GM19023 (cell line): ENCODE measurements at regions not wholly inside any gene's neighbourhood (a gene's known extent, or its start where the extent isn't known, plus 50 kb on each side); places are given as distances from the start of the nearest gene placed in this dataset.

ENCODE experiments used
- ATAC-seq: cut with Tn5 transposase; IDR thresholded peaks from one replicate; pipeline ENCODE4 v1.9.1; 2021; ENCODE audit warnings: mild to moderate bottlenecking, moderate library complexity; ENCODE audit not compliant: unreplicated experiment

DNA sequence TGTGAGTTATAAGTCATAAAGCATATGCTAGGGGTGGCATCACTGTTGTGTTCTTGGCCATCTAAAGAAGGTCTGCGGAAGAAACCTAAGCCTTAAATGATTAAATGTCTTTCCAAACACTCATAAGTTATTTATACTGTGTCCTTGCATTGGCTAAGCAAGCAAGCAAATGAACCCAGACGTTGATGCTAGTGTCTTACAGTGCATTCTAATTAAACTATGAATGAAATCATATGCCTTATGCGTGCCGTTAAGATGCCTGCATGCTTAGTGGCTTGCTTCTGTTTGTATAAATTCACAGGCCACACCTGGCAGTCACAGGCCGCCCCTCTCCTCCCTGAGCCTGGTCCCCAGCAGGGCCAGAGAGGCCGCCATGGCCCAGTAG is 49.9 kb downstream of the RIN2 start:
- no peak for ATAC-seq

- ATAC-seq: no peak
Observed at GRCh38 chr20:19808498-19808897, 50.4 kb downstream of the RIN2 start.

- no peak for ATAC-seq
Observed at GRCh38 chr20:19809505-19809904, 51.4 kb downstream of the RIN2 start.

DNA sequence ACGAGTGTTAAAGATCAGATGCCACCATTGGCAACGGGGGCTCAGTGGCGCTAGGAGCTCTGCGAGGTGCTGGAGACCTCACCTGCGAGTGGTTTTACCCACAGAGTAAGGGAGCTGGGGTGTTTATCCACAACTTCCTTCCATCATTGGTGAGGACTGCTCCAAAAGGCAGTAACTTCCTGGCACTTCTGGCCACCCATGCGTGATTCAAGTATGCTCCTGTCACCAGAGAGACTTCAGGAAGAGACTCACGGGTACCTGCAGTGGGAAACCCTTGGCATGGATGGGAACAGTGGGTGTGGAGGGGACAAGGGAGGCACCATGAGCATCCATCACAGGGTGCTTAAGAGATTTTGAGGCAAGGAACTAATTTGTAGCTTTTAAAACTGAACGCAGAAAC is 53.2 kb downstream of the RIN2 start:
- no peak for ATAC-seq

- no peak for ATAC-seq
Observed at GRCh38 chr20:19812056-19812455, 54.0 kb downstream of the RIN2 start.

GRCh38 chr20:19812696-19813095 is 54.6 kb downstream of the RIN2 start:
- ATAC-seq: no peak

- no peak for ATAC-seq
Observed at GRCh38 chr20:19813846-19814640, 56.0 kb downstream of the RIN2 start.

- ATAC-seq: no peak
Observed at GRCh38 chr20:19815553-19815991, 57.5 kb downstream of the RIN2 start.

- ATAC-seq: no peak
Observed at GRCh38 chr20:19816386-19816785, 58.3 kb downstream of the RIN2 start.

- ATAC-seq: no peak
Observed at GRCh38 chr20:19817017-19817416, 59.0 kb downstream of the RIN2 start.

DNA sequence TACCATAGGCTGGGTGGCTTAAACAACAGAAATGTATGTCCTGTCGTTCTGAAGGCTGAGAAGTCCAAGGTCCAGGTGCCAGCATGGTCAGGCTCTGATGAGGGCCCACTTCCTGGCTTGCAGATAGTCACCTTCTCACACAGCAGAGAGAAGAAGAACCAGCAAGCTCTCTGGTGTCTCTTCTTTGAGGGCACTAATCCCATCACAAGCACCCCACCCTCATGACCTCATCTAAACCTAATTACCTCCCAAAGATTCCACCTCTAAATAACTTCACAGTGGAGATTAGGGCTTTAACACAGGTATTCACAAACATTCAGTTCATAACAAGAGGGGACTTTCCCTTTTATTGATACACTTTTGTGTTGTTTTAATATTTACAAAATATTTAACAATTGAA is 61.1 kb downstream of the RIN2 start:
- no peak for ATAC-seq

GRCh38 chr20:19820555-19821211 is 62.6 kb downstream of the RIN2 start:
- ATAC-seq: no peak

- ATAC-seq: no peak
Observed at GRCh38 chr20:19821606-19822005, 63.5 kb downstream of the RIN2 start.

DNA sequence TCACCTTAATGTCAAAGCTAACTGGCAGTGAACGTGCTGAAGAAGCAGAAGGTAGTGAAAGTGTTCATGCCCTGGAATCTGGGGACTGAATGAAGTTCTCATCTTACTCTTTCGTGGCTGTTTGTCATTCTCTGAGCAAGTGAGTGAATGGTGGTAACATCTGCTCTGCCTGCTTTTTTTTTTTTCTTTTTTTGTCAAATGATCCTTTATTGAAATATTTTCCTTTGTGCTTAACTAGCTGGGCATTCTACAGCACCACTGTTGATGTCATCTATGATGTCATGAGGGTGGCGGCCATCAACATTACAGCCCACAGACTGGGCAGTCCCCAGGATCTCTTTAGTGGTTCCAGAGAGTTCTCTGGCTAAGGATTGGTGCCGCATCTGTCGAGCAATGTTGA is 65.2 kb downstream of the RIN2 start:
- ATAC-seq: no peak

GRCh38 chr20:19823971-19824370 is 65.9 kb downstream of the RIN2 start:
- no peak for ATAC-seq

- ATAC-seq: no peak
Observed at GRCh38 chr20:19824861-19825260, 66.8 kb downstream of the RIN2 start.

DNA sequence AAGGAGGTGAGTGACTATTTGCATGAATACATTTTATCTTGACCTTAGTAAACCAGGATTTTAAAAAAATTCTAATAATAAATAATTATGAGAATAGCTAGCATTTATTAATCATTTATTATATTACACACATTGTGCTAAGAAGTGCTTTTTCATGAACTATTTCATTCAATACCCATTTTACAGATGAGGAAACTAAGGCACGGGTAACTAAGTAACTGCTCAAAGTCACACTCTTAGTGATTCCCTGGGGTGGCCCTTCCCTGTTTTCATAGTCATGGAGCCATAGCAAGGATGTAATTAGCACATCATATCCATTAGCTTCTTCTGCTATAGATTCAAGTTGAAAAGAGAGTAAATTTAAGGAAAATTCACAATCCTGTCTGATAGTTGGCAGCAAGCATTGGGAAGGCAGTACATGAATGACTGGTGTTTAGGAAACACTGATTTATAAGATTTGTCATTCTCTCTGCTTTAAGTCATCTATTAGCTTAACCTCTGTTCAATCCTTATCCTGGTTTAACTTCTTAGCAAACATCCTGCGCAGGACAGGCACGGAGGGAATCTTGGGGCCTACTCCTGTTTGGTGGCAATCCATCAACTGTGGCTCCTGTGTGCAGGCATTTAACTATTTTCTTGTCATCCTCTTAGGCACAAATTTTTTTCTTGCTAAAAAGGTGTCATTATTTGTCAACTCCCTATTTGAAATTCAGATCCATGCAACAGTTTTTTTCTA is 68.3 kb downstream of the RIN2 start:
- no peak for ATAC-seq

- ATAC-seq: peak; percentile 36
Observed at GRCh38 chr20:19827818-19828217, 69.8 kb downstream of the RIN2 start.

GRCh38 chr20:19828232-19828631 is 70.2 kb downstream of the RIN2 start:
- ATAC-seq: peak; percentile 79

DNA sequence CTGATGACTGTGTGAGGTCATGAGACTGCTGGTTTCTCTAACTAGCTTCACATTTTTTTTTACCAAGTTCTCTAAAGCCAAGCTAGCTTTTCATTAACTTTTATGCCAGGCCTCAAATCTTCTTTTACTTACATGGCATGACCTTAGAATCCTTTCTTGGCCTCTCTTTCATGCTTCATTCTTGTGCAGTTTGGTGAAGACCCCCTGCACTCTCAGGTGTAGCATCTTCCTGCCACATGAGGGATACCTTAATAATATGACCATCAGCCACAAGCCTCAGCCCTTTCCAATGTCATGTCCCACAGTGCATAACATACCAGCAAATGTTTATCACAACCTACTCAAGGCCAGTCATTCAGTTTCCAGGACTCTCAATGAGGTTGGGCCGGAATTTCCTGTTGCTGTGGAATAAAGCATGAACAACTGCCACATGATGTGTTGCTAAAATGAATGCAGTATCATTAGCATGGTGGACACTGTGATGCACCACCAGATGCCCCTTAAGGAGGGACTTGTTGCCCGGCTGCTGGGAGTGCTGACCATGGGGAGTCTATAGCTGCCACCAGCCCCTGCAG is 72.2 kb downstream of the RIN2 start:
- no peak for ATAC-seq

DNA sequence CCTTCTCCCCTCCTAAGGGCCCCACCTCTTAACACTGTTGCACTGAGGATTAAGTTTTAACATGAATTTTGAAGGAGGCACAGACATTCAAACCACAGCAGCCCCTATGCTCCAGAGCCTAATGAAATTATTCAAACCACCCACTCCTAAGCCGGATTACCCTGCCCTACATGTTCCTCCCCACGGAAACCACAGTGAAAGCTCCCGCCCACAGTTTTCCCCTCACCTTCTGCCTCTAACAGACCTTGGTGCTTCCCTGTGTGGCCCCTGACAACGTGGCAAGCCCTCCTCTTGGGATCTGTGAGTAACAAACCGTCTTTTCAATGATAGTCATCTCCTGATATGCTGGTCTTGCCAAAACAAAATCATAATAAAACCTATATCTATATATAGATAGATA is 74.8 kb downstream of the RIN2 start:
- ATAC-seq: no peak

DNA sequence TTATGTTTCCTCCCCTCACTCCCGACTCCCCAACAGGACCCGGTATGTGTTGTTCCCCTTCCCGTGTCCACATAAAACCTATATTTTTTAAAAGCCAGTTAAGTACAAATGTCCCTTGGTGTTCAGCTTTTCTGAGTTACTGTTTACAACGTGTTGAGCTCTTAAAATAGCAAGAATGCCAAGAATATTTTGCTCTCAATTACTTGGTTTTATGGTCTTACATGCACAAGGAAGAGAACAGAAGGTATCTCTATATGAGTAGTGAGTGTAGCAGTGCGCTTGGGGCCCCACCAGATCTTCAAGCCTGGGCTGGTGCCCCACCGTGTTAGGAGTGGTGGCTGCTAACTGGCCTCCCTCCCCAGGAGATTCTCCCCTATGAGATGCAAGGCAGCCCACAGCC is 75.3 kb downstream of the RIN2 start:
- no peak for ATAC-seq
